ENCODE measurements at regions not wholly inside any gene's neighbourhood (a gene's known extent, or its start where the extent isn't known, plus 50 kb on each side); places are given as distances from the start of the nearest gene placed in this dataset.

DNA sequence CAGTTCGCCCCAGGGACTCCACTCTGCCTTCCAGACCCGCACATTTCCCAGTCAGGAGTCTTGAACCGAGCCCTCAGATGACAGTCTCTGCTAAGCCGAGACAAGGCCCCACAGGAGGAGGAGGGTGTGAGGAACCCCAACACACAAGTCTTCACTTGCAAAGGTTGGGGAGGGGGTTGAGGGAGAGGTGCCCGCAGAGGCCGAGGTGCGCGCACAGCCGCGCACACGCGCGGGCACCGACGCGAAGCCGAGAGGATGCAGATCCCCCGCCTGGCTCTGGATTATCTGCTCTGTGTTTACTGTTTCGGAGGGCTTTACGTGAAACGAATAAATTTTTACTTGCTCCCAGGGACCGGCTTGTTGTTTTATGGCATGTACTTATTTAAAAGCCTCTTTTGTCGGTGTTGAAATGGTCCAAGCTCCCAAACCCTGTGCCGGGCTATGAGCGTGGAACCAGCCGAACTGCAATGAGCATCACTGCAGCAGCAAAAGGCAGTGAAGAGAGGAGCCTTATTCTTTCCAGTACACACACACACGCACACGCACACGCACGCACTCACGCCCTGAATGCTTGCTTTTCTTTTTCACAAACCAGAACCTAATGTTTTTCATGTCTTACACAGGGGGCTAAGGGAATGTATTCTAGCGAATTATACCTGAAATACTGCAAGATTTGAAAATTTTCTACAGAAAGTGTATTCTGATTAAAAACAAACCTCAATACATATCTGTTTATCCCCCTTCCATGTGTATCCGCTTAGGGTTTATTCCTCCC lies 297.7 kb downstream of the PARP8 start:
- H3K79me2 ChIP-seq, result peaks cover 11% of the 10 kb centered on the region
- peak overlapping the region; percentile 90 for H3K27ac ChIP-seq
- H2AFZ ChIP-seq, result no peak overlapping the region
- H3K9me2 ChIP-seq (replicated peaks; ENCODE audit: insufficient read depth), result no peaks in the 10 kb centered on the region
- peak overlapping the region; percentile 9 for H3K4me3 ChIP-seq
- H3K9me3 ChIP-seq (ENCODE audit: low read depth), result no peaks in the 10 kb centered on the region
- peaks cover 3% of the 10 kb centered on the region for H3K4me1 ChIP-seq (ENCODE audit: insufficient read depth)
- peak; percentile 23 for DNase-seq (ENCODE audit: low spot score)
- H3K4me2 ChIP-seq, result peak overlapping the region; percentile 92
- H3K36me3 ChIP-seq (replicated peaks; ENCODE audit: insufficient read depth, low read depth), result no peaks in the 10 kb centered on the region
- TF ChIP-seq EZH2 (IDR thresholded peaks at IDR 0.05; ENCODE audit: borderline replicate concordance), result no peak
- TF ChIP-seq CTCF (IDR thresholded peaks at IDR 0.05; ENCODE audit: poor library complexity), result no peak
- TF ChIP-seq EZH2phosphoT487 (IDR thresholded peaks at IDR 0.05; ENCODE audit: low read depth, severe bottlenecking, unreplicated experiment), result no peak
- H3K27me3 ChIP-seq, result peaks cover 53% of the 10 kb centered on the region
- H4K20me1 ChIP-seq (ENCODE audit: insufficient read depth, poor library complexity, severe bottlenecking), result no peaks in the 10 kb centered on the region
- WGBS (ENCODE audit: low lambda C conversion rate, missing lambda C conversion rate), result 7% methylated on average over 33 of the region's 33 CpGs

GRCh38 chr5:50964746-50965653 lies 298.6 kb downstream of the PARP8 start:
- peak overlapping the region; percentile 90 for H3K27ac ChIP-seq
- H3K36me3 ChIP-seq (replicated peaks; ENCODE audit: insufficient read depth, low read depth), result no peaks in the 10 kb centered on the region
- H3K4me1 ChIP-seq (ENCODE audit: insufficient read depth), result peaks cover 3% of the 10 kb centered on the region
- H3K9me3 ChIP-seq (ENCODE audit: low read depth), result no peaks in the 10 kb centered on the region
- peaks cover 61% of the 10 kb centered on the region for H3K27me3 ChIP-seq
- peak overlapping the region; percentile 9 for H3K4me3 ChIP-seq
- no peaks in the 10 kb centered on the region for H3K9me2 ChIP-seq (replicated peaks; ENCODE audit: insufficient read depth)
- DNase-seq (ENCODE audit: low spot score), result no peak
- TF ChIP-seq CTCF (IDR thresholded peaks at IDR 0.05; ENCODE audit: poor library complexity) (no peak), EZH2phosphoT487 (IDR thresholded peaks at IDR 0.05; ENCODE audit: low read depth, severe bottlenecking, unreplicated experiment) (no peak), EZH2 (IDR thresholded peaks at IDR 0.05; ENCODE audit: borderline replicate concordance) (no peak)
- WGBS (ENCODE audit: low lambda C conversion rate, missing lambda C conversion rate), result 35% methylated on average over 14 of the region's 15 CpGs
- no peak overlapping the region for H2AFZ ChIP-seq
- H3K4me2 ChIP-seq, result peak overlapping the region; percentile 92
- H4K20me1 ChIP-seq (ENCODE audit: insufficient read depth, poor library complexity, severe bottlenecking), result no peaks in the 10 kb centered on the region
- H3K79me2 ChIP-seq, result peaks cover 12% of the 10 kb centered on the region

GRCh38 chr5:50965654-50966375 lies 299.4 kb downstream of the PARP8 start:
- H3K27me3 ChIP-seq, result peaks cover 70% of the 10 kb centered on the region
- peak overlapping the region; percentile 90 for H3K27ac ChIP-seq
- no peaks in the 10 kb centered on the region for H3K36me3 ChIP-seq (replicated peaks; ENCODE audit: insufficient read depth, low read depth)
- no peaks in the 10 kb centered on the region for H3K9me3 ChIP-seq (ENCODE audit: low read depth)
- H3K4me2 ChIP-seq, result peak overlapping the region; percentile 92
- no peak overlapping the region for H2AFZ ChIP-seq
- H3K79me2 ChIP-seq, result peaks cover 19% of the 10 kb centered on the region
- H3K9me2 ChIP-seq (replicated peaks; ENCODE audit: insufficient read depth), result no peaks in the 10 kb centered on the region
- peaks cover 3% of the 10 kb centered on the region for H3K4me1 ChIP-seq (ENCODE audit: insufficient read depth)
- WGBS (ENCODE audit: low lambda C conversion rate, missing lambda C conversion rate), result 27% methylated on average over 29 of the region's 29 CpGs
- no peak for TF ChIP-seq EZH2 (IDR thresholded peaks at IDR 0.05; ENCODE audit: borderline replicate concordance)
- peak overlapping the region; percentile 12 for H3K4me3 ChIP-seq
- no peak for DNase-seq (ENCODE audit: low spot score)
- no peaks in the 10 kb centered on the region for H4K20me1 ChIP-seq (ENCODE audit: insufficient read depth, poor library complexity, severe bottlenecking)

Measured in hepatocyte (in vitro differentiated cells).